ENCODE measurements at regions not wholly inside any gene's neighbourhood (a gene's known extent, or its start where the extent isn't known, plus 50 kb on each side); places are given as distances from the start of the nearest gene placed in this dataset.

DNA sequence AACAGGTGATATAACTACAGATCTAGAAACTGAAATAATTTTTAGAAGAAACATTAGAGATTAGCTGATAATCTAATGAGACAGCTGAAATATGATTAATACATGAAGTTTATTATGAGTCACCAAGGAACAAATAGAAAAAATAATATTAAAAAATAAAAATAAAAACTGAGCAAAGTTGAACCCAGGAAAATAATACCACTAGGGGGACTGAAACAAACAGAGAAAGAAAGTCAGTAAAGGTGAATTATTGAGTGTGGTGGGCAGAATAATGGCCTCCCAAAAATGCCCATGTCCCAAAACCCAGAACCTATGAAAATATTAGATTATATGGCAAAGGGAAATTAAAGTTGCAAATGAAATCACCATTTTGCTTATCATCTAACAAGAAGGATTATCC lies 820.7 kb upstream of the INTU start:
- TF ChIP-seq, protein P1, sequence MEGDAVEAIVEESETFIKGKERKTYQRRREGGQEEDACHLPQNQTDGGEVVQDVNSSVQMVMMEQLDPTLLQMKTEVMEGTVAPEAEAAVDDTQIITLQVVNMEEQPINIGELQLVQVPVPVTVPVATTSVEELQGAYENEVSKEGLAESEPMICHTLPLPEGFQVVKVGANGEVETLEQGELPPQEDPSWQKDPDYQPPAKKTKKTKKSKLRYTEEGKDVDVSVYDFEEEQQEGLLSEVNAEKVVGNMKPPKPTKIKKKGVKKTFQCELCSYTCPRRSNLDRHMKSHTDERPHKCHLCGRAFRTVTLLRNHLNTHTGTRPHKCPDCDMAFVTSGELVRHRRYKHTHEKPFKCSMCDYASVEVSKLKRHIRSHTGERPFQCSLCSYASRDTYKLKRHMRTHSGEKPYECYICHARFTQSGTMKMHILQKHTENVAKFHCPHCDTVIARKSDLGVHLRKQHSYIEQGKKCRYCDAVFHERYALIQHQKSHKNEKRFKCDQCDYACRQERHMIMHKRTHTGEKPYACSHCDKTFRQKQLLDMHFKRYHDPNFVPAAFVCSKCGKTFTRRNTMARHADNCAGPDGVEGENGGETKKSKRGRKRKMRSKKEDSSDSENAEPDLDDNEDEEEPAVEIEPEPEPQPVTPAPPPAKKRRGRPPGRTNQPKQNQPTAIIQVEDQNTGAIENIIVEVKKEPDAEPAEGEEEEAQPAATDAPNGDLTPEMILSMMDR (IDR thresholded peaks at IDR 0.05; ENCODE audit: borderline replicate concordance, insufficient read depth, low read depth, low read length) = no peak
- no peak overlapping the region for H3K4me3 ChIP-seq (ENCODE audit: low read depth, low read length)

DNA sequence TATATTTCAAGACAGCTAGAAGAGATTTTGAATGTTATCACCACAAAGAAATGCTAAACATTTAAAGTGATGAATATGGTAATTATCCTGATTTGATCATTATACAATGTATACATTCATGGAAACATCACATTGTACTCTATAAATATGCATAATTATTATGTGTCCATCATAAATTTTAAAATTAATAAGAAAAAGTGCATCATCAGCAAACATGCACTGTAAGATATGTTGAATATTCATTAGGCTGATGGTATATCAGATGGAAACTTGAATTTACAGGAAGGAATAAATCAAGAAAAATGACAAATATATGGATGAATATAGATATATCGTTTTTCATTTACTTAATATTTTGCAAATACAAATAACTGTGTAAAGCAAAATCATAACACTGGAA lies 812.1 kb upstream of the INTU start:
- no peak overlapping the region for H3K4me3 ChIP-seq (ENCODE audit: low read depth, low read length)
- TF ChIP-seq, protein P1 (IDR thresholded peaks at IDR 0.05; ENCODE audit: borderline replicate concordance, insufficient read depth, low read depth, low read length) = no peak

DNA sequence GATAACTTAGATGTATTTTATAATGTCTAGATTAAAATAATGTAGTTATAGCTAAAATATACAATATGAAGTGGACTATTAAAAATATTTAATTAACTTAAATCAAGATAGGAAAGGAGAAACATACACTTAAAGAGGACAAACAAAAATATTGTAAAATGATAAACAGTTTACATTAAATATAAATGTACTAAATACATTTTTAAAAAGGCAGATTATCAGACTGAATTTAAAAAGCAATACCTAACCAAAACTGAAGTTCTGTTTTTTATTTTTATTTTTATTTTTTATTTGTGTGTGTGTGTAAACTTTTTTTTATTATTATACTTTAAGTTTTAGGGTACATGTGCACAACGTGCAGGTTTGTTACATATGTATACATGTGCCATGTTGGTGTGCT lies 811.6 kb upstream of the INTU start:
- H3K4me3 ChIP-seq (ENCODE audit: low read depth, low read length) = no peak overlapping the region
- TF ChIP-seq, protein P1 (IDR thresholded peaks at IDR 0.05; ENCODE audit: borderline replicate concordance, insufficient read depth, low read depth, low read length) = no peak

DNA sequence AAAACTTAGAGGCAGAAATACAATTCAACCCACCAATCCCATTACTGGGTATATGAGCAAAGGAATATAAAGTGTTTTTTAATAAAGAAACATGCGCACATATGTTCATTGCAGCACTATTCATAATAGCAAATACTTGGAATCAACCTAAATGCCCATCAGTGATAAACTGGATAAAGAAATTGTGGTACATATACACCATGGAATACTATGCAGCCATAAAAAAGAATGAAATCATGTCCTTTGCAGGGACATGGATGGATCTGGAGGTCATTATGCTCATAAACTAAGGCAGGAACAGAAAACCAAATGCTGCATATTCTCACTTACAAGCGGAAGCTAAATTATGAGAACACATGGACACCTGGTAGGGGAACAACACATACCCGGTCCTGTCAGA lies 807.7 kb upstream of the INTU start:
- TF ChIP-seq, protein P1 (IDR thresholded peaks at IDR 0.05; ENCODE audit: borderline replicate concordance, insufficient read depth, low read depth, low read length) = no peak
- no peak overlapping the region for H3K4me3 ChIP-seq (ENCODE audit: low read depth, low read length)

DNA sequence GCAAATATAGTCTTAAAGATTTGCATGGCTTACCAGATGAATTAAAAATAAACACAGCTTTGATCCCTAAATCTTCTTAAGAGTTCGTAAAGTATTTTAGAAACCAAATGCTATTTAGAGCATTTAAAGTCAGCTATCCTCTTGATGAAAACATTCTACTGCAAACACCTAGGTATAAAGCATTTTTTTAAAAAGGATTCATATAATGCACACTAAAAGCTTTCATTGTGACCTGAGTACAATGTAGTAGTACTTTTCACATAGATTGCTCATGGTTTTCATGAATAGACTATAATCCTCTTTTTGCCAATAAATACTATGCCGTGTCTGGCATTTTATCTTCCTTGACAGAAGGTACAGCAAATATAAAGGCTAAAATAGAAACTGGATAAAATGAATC lies 805.1 kb upstream of the INTU start:
- no peak overlapping the region for H3K4me3 ChIP-seq (ENCODE audit: low read depth, low read length)
- TF ChIP-seq, protein P1 (IDR thresholded peaks at IDR 0.05; ENCODE audit: borderline replicate concordance, insufficient read depth, low read depth, low read length) = no peak

DNA sequence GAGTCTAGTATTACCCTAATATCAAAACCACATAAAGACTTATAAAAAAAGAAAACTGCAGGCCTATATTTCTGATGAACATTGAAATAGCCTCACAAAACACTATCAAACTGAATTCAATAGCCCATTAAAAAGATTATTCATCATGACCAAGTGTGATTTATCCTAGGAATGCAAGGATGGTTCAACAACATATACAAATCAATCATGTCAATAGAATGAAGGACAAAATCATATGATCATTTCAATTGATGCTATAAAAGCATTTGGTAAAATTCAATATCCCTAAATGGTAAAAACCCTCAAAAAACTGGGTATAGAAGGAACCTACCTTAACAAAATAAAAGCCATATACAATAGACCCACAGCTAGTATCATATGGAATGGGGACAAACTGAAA lies 797.9 kb upstream of the INTU start:
- no peak overlapping the region for H3K4me3 ChIP-seq (ENCODE audit: low read depth, low read length)
- TF ChIP-seq, protein P1 (IDR thresholded peaks at IDR 0.05; ENCODE audit: borderline replicate concordance, insufficient read depth, low read depth, low read length) = no peak

DNA sequence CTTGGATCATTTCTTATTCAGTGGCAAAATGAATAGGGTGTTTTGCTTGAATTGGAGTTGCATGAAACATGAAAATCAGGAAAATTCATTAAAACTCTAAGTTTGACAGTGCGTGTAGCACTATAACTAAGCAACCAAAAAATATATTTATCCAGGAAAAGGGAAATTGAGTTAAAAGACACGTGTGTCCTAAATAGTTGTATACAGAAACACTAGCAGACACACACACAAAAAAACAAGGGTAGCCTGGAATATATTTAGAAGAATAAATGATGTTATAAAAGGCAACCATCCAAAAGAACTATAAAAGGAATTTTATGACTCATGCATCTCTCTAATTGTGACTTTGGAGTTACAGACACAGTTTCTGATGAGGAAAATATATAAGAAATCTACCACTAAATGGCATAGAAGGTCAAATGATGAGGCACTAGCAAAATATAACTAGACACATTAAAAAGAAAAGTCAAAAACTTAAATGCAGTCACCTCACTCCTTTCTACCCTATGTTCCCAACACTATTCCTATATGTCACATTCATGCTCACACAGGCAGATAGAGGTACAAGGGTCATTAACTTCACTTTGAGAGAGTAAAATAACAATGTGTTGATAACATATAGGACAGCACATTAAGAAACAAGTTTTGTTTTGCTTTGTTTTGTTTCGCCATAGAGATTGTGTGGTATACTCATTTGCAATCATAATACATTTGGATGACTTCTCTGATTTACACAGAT lies 793.6 kb upstream of the INTU start:
- TF ChIP-seq, protein P1 (IDR thresholded peaks at IDR 0.05; ENCODE audit: borderline replicate concordance, insufficient read depth, low read depth, low read length) = no peak

More for the DNA sequence above, 793.6 kb upstream of the INTU start:
- no peak overlapping the region for H3K4me3 ChIP-seq (ENCODE audit: low read depth, low read length)

All from GM12875 (cell line).